GM12892 (cell line): ENCODE measurements at regions not wholly inside any gene's neighbourhood (a gene's known extent, or its start where the extent isn't known, plus 50 kb on each side); places are given as distances from the start of the nearest gene placed in this dataset.

Experiments
- POLR2A ChIP-seq: IDR thresholded peaks from 2 replicates; pipeline ENCODE4 v1.6.1; 2011; ENCODE audit warnings: low read depth, low read length, control low read depth
- POLR2AphosphoS5 ChIP-seq: IDR thresholded peaks from 2 replicates; pipeline ENCODE4 v1.6.1; 2011; ENCODE audit warnings: low read depth, low read length, control low read depth
- TAF1 ChIP-seq: IDR thresholded peaks from 2 replicates; pipeline ENCODE4 v1.6.1; 2011; ENCODE audit warnings: low read depth, mild to moderate bottlenecking, control low read depth, low read length, borderline replicate concordance

DNA sequence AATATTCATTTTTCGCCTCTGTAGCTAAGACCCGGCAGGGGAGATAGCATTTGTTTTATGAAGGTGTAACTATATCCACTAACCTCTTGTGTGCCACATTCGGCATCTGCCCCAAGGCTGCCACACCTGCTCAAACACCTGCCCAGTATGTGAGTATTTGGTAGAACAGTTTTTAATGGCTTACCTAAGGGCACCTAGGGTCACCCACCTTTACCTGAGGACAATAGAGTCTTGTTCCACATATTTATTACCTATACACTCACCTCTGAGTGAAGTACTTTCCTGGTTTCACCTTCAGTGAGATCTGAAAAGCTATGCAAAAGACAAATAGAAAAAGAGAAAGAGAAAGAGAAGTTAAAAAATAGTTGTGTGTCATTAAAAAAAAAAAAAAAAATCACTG, 68.0 kb upstream of the PIP5K1B start:
- no peak for TF ChIP-seq POLR2A
- no peak for TF ChIP-seq TAF1
- no peak for TF ChIP-seq POLR2AphosphoS5
